Sigmoid colon (tissue), 4 donors: ENCODE measurements at regions not wholly inside any gene's neighbourhood (a gene's known extent, or its start where the extent isn't known, plus 50 kb on each side); places are given as distances from the start of the nearest gene placed in this dataset.

Source experiments
- CTCF ChIP-seq, 4 experiments: fragments of 450-650 bp in 3 of 4; fragments of 200-600 bp in 1 of 4; IDR thresholded peaks; one replicate each; pipeline ENCODE4 v1.5.1; 2016 to 2019; ENCODE audit warnings: antibody characterized with exemption in 4 of 4, mild to moderate bottlenecking in 3 of 4, moderate library complexity in 2 of 4
- EP300 ChIP-seq, 4 donors: sonication (generic); formaldehyde crosslinking; IDR thresholded peaks; one replicate each; pipeline ENCODE4 v1.6.1; 2017; ENCODE audit warnings: antibody characterized with exemption in 4 of 4
- POLR2A ChIP-seq, 2 donors: fragments of 450-650 bp; IDR thresholded peaks; one replicate each; pipeline ENCODE4 v1.6.1; 2016; ENCODE audit warnings: antibody characterized with exemption in 2 of 2, mild to moderate bottlenecking in 2 of 2, moderate library complexity in 2 of 2
- POLR2AphosphoS5 ChIP-seq, 4 donors: sonication (generic); formaldehyde crosslinking; IDR thresholded peaks; one replicate each; pipeline ENCODE4 v1.6.1; 2017; ENCODE audit warnings: antibody characterized with exemption in 4 of 4

- TF ChIP-seq CTCF (IDR thresholded peaks at IDR 0.05) (no peak), POLR2A (IDR thresholded peaks at IDR 0.05) (no peak), EP300 (IDR thresholded peaks at IDR 0.05) (no peak), POLR2AphosphoS5 (IDR thresholded peaks at IDR 0.05) (no peak)
These were observed 238.4 kb downstream of the TUBA3C start for GRCh38 chr13:18943273-18943672.
